ENCODE measurements at regions not wholly inside any gene's neighbourhood (a gene's known extent, or its start where the extent isn't known, plus 50 kb on each side); places are given as distances from the start of the nearest gene placed in this dataset.

GRCh38 chr2:36203366-36203765 is 152.2 kb upstream of the CRIM1 start:
- Histone ChIP-seq H3K27me3 (ENCODE audit: control insufficient read depth in 4 of 4, insufficient read depth in 4 of 4, low read length in 3 of 4) (peaks cover 0 to 2% (median 0%) of the 10 kb centered on the region in 4 donors), H3K4me3 (ENCODE audit: low read depth in 1 of 3, low read length in 3 of 3) (no peak overlapping the region), H3K36me3 (ENCODE audit: control insufficient read depth in 4 of 4, insufficient read depth in 3 of 4, low read depth in 1 of 4, low read length in 3 of 4) (no peaks in the 10 kb centered on the region), H3K9ac (ENCODE audit: low read depth in 1 of 2, low read length in 2 of 2) (no peak overlapping the region), H3K9me3 (ENCODE audit: control insufficient read depth in 4 of 4, low read length in 3 of 4) (peaks cover 0 to 4% (median 2%) of the 10 kb centered on the region in 4 donors), H3K27ac (ENCODE audit: low read depth in 1 of 2, low read length in 2 of 2) (no peak overlapping the region), H3K4me1 (ENCODE audit: control insufficient read depth in 4 of 4, insufficient read depth in 4 of 4, low read length in 3 of 4) (no peaks in the 10 kb centered on the region)
- TF ChIP-seq SP1 (IDR thresholded peaks at IDR 0.05) (no peak), ZBTB33 (IDR thresholded peaks at IDR 0.05) (no peak), ATF3 (IDR thresholded peaks at IDR 0.05) (no peak), RAD21 (IDR thresholded peaks at IDR 0.05) (no peak), TAF1 (conservative IDR thresholded peaks at IDR 0.05) (no peak), GABPA (IDR thresholded peaks at IDR 0.05 in 1 of 2, conservative IDR thresholded peaks at IDR 0.05 in 1 of 2) (no peak), FOXA1 (IDR thresholded peaks at IDR 0.05) (no peak), EGR1 (IDR thresholded peaks at IDR 0.05; ENCODE audit: low read depth in 2 of 2) (no peak), HNF4G (IDR thresholded peaks at IDR 0.05) (no peak), YY1 (IDR thresholded peaks at IDR 0.05) (no peak), NR2F2 (IDR thresholded peaks at IDR 0.05) (no peak), FOXA2 (IDR thresholded peaks at IDR 0.05) (no peak)
- no peak for DNase-seq (ENCODE audit: low spot score)
- WGBS = 83% methylated on average over 5 of the region's 5 CpGs

- TF ChIP-seq ZBTB33 (IDR thresholded peaks at IDR 0.05) (no peak), GABPA (IDR thresholded peaks at IDR 0.05 in 1 of 2, conservative IDR thresholded peaks at IDR 0.05 in 1 of 2) (no peak), TAF1 (conservative IDR thresholded peaks at IDR 0.05) (no peak), EGR1 (IDR thresholded peaks at IDR 0.05; ENCODE audit: low read depth in 2 of 2) (no peak), FOXA2 (IDR thresholded peaks at IDR 0.05) (no peak), NR2F2 (IDR thresholded peaks at IDR 0.05) (no peak), MAX (IDR thresholded peaks at IDR 0.05) (no peak)
These were observed 158.2 kb upstream of the CRIM1 start for GRCh38 chr2:36197181-36197971.

More at GRCh38 chr2:36197181-36197971, 158.2 kb upstream of the CRIM1 start:
- H3K9me3 ChIP-seq (ENCODE audit: control insufficient read depth in 4 of 4, low read length in 3 of 4) = peaks cover 0 to 4% (median 2%) of the 10 kb centered on the region in 4 donors
- DNase-seq (ENCODE audit: low spot score) = no peak
- peaks cover 0 to 2% (median 0%) of the 10 kb centered on the region in 4 donors for H3K27me3 ChIP-seq (ENCODE audit: control insufficient read depth in 4 of 4, insufficient read depth in 4 of 4, low read length in 3 of 4)
- no peak overlapping the region for H3K27ac ChIP-seq (ENCODE audit: low read depth in 1 of 2, low read length in 2 of 2)
- H3K4me3 ChIP-seq (ENCODE audit: low read depth in 1 of 3, low read length in 3 of 3) = no peak overlapping the region
- H3K4me1 ChIP-seq (ENCODE audit: control insufficient read depth in 4 of 4, insufficient read depth in 4 of 4, low read length in 3 of 4) = no peaks in the 10 kb centered on the region
- H3K9ac ChIP-seq (ENCODE audit: low read depth in 1 of 2, low read length in 2 of 2) = no peak overlapping the region
- WGBS = 82% methylated on average over 5 of the region's 5 CpGs
- H3K36me3 ChIP-seq (ENCODE audit: control insufficient read depth in 4 of 4, insufficient read depth in 3 of 4, low read depth in 1 of 4, low read length in 3 of 4) = no peaks in the 10 kb centered on the region
